ENCODE measurements at regions not wholly inside any gene's neighbourhood (a gene's known extent, or its start where the extent isn't known, plus 50 kb on each side); places are given as distances from the start of the nearest gene placed in this dataset.

- no peak overlapping the region for H3K4me3 Mint-ChIP-seq
- peaks cover 0 to 5% of the 10 kb centered on the region in 2 experiments; a peak in 3 of 4 replicates for H3K4me1 Mint-ChIP-seq
- Histone ChIP-seq H3K23ac (ENCODE audit: insufficient read length, low read depth, low read length) (no peak overlapping the region), H3K79me1 (ENCODE audit: insufficient read depth, low read depth, low read length, poor library complexity, severe bottlenecking) (no peaks in the 10 kb centered on the region), H3K4ac (ENCODE audit: low read depth, low read length) (no peak overlapping the region), H4K8ac (replicated peaks; ENCODE audit: insufficient read length, low read depth, low read length) (no peak overlapping the region), H3K27ac (ENCODE audit: insufficient read length, low read depth, low read length) (no peak overlapping the region), H2AFZ (ENCODE audit: low read length) (no peak overlapping the region), H3K9me3 (ENCODE audit: control insufficient read depth, low read depth, low read length) (no peaks in the 10 kb centered on the region), H4K91ac (ENCODE audit: insufficient read length, low read depth, low read length) (no peak overlapping the region), H3K23me2 (ENCODE audit: insufficient read length, low read depth, low read length, poor library complexity, severe bottlenecking) (no peaks in the 10 kb centered on the region), H3K79me2 (ENCODE audit: insufficient read depth, low read length) (no peaks in the 10 kb centered on the region), H4K20me1 (ENCODE audit: control insufficient read depth, insufficient read depth, insufficient read length) (no peaks in the 10 kb centered on the region), H3K56ac (ENCODE audit: insufficient read length, low read depth, low read length) (no peak overlapping the region), H3K18ac (ENCODE audit: insufficient read length, low read depth, low read length) (no peak overlapping the region), H3K9ac (ENCODE audit: extremely low read depth, insufficient read length, low read length) (no peak overlapping the region), H2BK15ac (ENCODE audit: low read depth, low read length) (no peak overlapping the region), H4K5ac (ENCODE audit: insufficient read length, low read depth, low read length) (no peak overlapping the region), H2BK5ac (ENCODE audit: insufficient read length, low read length) (no peak overlapping the region), H3K14ac (ENCODE audit: insufficient read depth, low read length) (no peak overlapping the region), H3K4me2 (ENCODE audit: insufficient read depth, insufficient read length, low read length) (no peak overlapping the region), H3K4me1 (ENCODE audit: insufficient read depth, low read length) (peaks cover 2% of the 10 kb centered on the region; the same call in 1 of the 2 replicates), H3K27me3 (ENCODE audit: insufficient read depth, low read length) (no peaks in the 10 kb centered on the region), H2AK5ac (ENCODE audit: insufficient read length, low read length) (no peak overlapping the region), H2BK120ac (ENCODE audit: low read depth, low read length, poor library complexity, severe bottlenecking) (no peak overlapping the region), H2BK20ac (ENCODE audit: low read depth, low read length, poor library complexity, severe bottlenecking) (no peak overlapping the region), H2BK12ac (ENCODE audit: insufficient read length, low read depth, low read length) (no peak overlapping the region), H3T11ph (ENCODE audit: low read length) (no peak overlapping the region)
- no peak for DNase-seq
- TF ChIP-seq CTCF (conservative IDR thresholded peaks at IDR 0.05): no peak
- H3K9me3 Mint-ChIP-seq: no peaks in the 10 kb centered on the region
- H3K27me3 Mint-ChIP-seq (ENCODE audit: low read depth): no peaks in the 10 kb centered on the region
- H3K36me3 Mint-ChIP-seq (ENCODE audit: insufficient read depth in 1 of 3, low read depth in 3 of 3): no peaks in the 10 kb centered on the region
- no peak overlapping the region for H3K27ac Mint-ChIP-seq
These were observed 135.0 kb downstream of the SATB1 start for GRCh38 chr3:18290157-18290556.
